ENCODE measurements at regions not wholly inside any gene's neighbourhood (a gene's known extent, or its start where the extent isn't known, plus 50 kb on each side); places are given as distances from the start of the nearest gene placed in this dataset.

- Histone ChIP-seq H3K4me3 (ENCODE audit: low read depth, low read length) (no peak overlapping the region), H2AFZ (ENCODE audit: low read length, unreplicated experiment) (no peak overlapping the region), H3K4me1 (ENCODE audit: control insufficient read depth, insufficient read depth, low read length, unreplicated experiment) (no peaks in the 10 kb centered on the region), H3K79me2 (ENCODE audit: control insufficient read depth, insufficient read depth, low read length, unreplicated experiment) (no peaks in the 10 kb centered on the region), H3K27me3 (ENCODE audit: insufficient read depth, low read length) (no peaks in the 10 kb centered on the region), H3K27ac (ENCODE audit: low read depth, low read length) (no peak overlapping the region), H3K36me3 (ENCODE audit: insufficient read depth, low read length) (no peaks in the 10 kb centered on the region)
Observed at GRCh38 chr4:173753408-173753807, 223.4 kb upstream of the HAND2 start.

GRCh38 chr4:173752610-173753230 lies 222.7 kb upstream of the HAND2 start:
- Histone ChIP-seq H3K4me1 (ENCODE audit: control insufficient read depth, insufficient read depth, low read length, unreplicated experiment) (no peaks in the 10 kb centered on the region), H2AFZ (ENCODE audit: low read length, unreplicated experiment) (no peak overlapping the region), H3K36me3 (ENCODE audit: insufficient read depth, low read length) (no peaks in the 10 kb centered on the region), H3K27ac (ENCODE audit: low read depth, low read length) (no peak overlapping the region), H3K4me3 (ENCODE audit: low read depth, low read length) (no peak overlapping the region), H3K27me3 (ENCODE audit: insufficient read depth, low read length) (no peaks in the 10 kb centered on the region), H3K79me2 (ENCODE audit: control insufficient read depth, insufficient read depth, low read length, unreplicated experiment) (no peaks in the 10 kb centered on the region)

GRCh38 chr4:173748353-173748752 lies 218.3 kb upstream of the HAND2 start:
- Histone ChIP-seq H3K79me2 (ENCODE audit: control insufficient read depth, insufficient read depth, low read length, unreplicated experiment) (no peaks in the 10 kb centered on the region), H3K4me3 (ENCODE audit: low read depth, low read length) (no peak overlapping the region), H3K36me3 (ENCODE audit: insufficient read depth, low read length) (no peaks in the 10 kb centered on the region), H3K4me1 (ENCODE audit: control insufficient read depth, insufficient read depth, low read length, unreplicated experiment) (no peaks in the 10 kb centered on the region), H2AFZ (ENCODE audit: low read length, unreplicated experiment) (no peak overlapping the region), H3K27ac (ENCODE audit: low read depth, low read length) (no peak overlapping the region), H3K27me3 (ENCODE audit: insufficient read depth, low read length) (no peaks in the 10 kb centered on the region)

GRCh38 chr4:173747537-173748257 lies 217.7 kb upstream of the HAND2 start:
- H3K4me1 ChIP-seq (ENCODE audit: control insufficient read depth, insufficient read depth, low read length, unreplicated experiment) = no peaks in the 10 kb centered on the region
- H3K79me2 ChIP-seq (ENCODE audit: control insufficient read depth, insufficient read depth, low read length, unreplicated experiment) = no peaks in the 10 kb centered on the region
- no peak overlapping the region for H3K27ac ChIP-seq (ENCODE audit: low read depth, low read length)
- H2AFZ ChIP-seq (ENCODE audit: low read length, unreplicated experiment) = no peak overlapping the region
- no peaks in the 10 kb centered on the region for H3K27me3 ChIP-seq (ENCODE audit: insufficient read depth, low read length)
- no peaks in the 10 kb centered on the region for H3K36me3 ChIP-seq (ENCODE audit: insufficient read depth, low read length)
- H3K4me3 ChIP-seq (ENCODE audit: low read depth, low read length) = no peak overlapping the region

- no peaks in the 10 kb centered on the region for H3K79me2 ChIP-seq (ENCODE audit: control insufficient read depth, insufficient read depth, low read length, unreplicated experiment)
- H2AFZ ChIP-seq (ENCODE audit: low read length, unreplicated experiment) = no peak overlapping the region
- no peak overlapping the region for H3K4me3 ChIP-seq (ENCODE audit: low read depth, low read length)
- no peaks in the 10 kb centered on the region for H3K4me1 ChIP-seq (ENCODE audit: control insufficient read depth, insufficient read depth, low read length, unreplicated experiment)
- no peaks in the 10 kb centered on the region for H3K36me3 ChIP-seq (ENCODE audit: insufficient read depth, low read length)
- no peak overlapping the region for H3K27ac ChIP-seq (ENCODE audit: low read depth, low read length)
- H3K27me3 ChIP-seq (ENCODE audit: insufficient read depth, low read length) = no peaks in the 10 kb centered on the region
Observed at GRCh38 chr4:173746424-173746823, 216.4 kb upstream of the HAND2 start.

- Histone ChIP-seq H3K36me3 (ENCODE audit: insufficient read depth, low read length) (no peaks in the 10 kb centered on the region), H3K27me3 (ENCODE audit: insufficient read depth, low read length) (no peaks in the 10 kb centered on the region), H3K4me1 (ENCODE audit: control insufficient read depth, insufficient read depth, low read length, unreplicated experiment) (no peaks in the 10 kb centered on the region), H3K27ac (ENCODE audit: low read depth, low read length) (no peak overlapping the region), H2AFZ (ENCODE audit: low read length, unreplicated experiment) (no peak overlapping the region), H3K79me2 (ENCODE audit: control insufficient read depth, insufficient read depth, low read length, unreplicated experiment) (no peaks in the 10 kb centered on the region), H3K4me3 (ENCODE audit: low read depth, low read length) (no peak overlapping the region)
Observed at GRCh38 chr4:173745765-173746164, 215.7 kb upstream of the HAND2 start.

- no peaks in the 10 kb centered on the region for H3K79me2 ChIP-seq (ENCODE audit: control insufficient read depth, insufficient read depth, low read length, unreplicated experiment)
Observed at GRCh38 chr4:173736840-173737239, 206.8 kb upstream of the HAND2 start.

GRCh38 chr4:173735585-173735984 lies 205.6 kb upstream of the HAND2 start:
- Histone ChIP-seq H3K4me1 (ENCODE audit: control insufficient read depth, insufficient read depth, low read length, unreplicated experiment) (peaks cover 4% of the 10 kb centered on the region), H3K79me2 (ENCODE audit: control insufficient read depth, insufficient read depth, low read length, unreplicated experiment) (no peaks in the 10 kb centered on the region), H3K27ac (ENCODE audit: low read depth, low read length) (no peak overlapping the region), H2AFZ (ENCODE audit: low read length, unreplicated experiment) (no peak overlapping the region), H3K27me3 (ENCODE audit: insufficient read depth, low read length) (no peaks in the 10 kb centered on the region), H3K4me3 (ENCODE audit: low read depth, low read length) (no peak overlapping the region), H3K36me3 (ENCODE audit: insufficient read depth, low read length) (no peaks in the 10 kb centered on the region)

More at GRCh38 chr4:173736840-173737239, 206.8 kb upstream of the HAND2 start:
- Histone ChIP-seq H3K4me3 (ENCODE audit: low read depth, low read length) (no peak overlapping the region), H3K4me1 (ENCODE audit: control insufficient read depth, insufficient read depth, low read length, unreplicated experiment) (peaks cover 4% of the 10 kb centered on the region), H3K36me3 (ENCODE audit: insufficient read depth, low read length) (no peaks in the 10 kb centered on the region), H2AFZ (ENCODE audit: low read length, unreplicated experiment) (no peak overlapping the region), H3K27me3 (ENCODE audit: insufficient read depth, low read length) (no peaks in the 10 kb centered on the region), H3K27ac (ENCODE audit: low read depth, low read length) (no peak overlapping the region)

- Histone ChIP-seq H3K27ac (ENCODE audit: low read depth, low read length) (no peak overlapping the region), H3K4me3 (ENCODE audit: low read depth, low read length) (no peak overlapping the region), H3K4me1 (ENCODE audit: control insufficient read depth, insufficient read depth, low read length, unreplicated experiment) (peaks cover 4% of the 10 kb centered on the region), H3K27me3 (ENCODE audit: insufficient read depth, low read length) (no peaks in the 10 kb centered on the region), H2AFZ (ENCODE audit: low read length, unreplicated experiment) (no peak overlapping the region), H3K79me2 (ENCODE audit: control insufficient read depth, insufficient read depth, low read length, unreplicated experiment) (no peaks in the 10 kb centered on the region), H3K36me3 (ENCODE audit: insufficient read depth, low read length) (no peaks in the 10 kb centered on the region)
Observed at GRCh38 chr4:173735049-173735448, 205.0 kb upstream of the HAND2 start.

- Histone ChIP-seq H3K4me3 (ENCODE audit: low read depth, low read length) (no peak overlapping the region), H3K36me3 (ENCODE audit: insufficient read depth, low read length) (no peaks in the 10 kb centered on the region), H3K4me1 (ENCODE audit: control insufficient read depth, insufficient read depth, low read length, unreplicated experiment) (peaks cover 4% of the 10 kb centered on the region), H3K27me3 (ENCODE audit: insufficient read depth, low read length) (no peaks in the 10 kb centered on the region), H3K79me2 (ENCODE audit: control insufficient read depth, insufficient read depth, low read length, unreplicated experiment) (no peaks in the 10 kb centered on the region), H3K27ac (ENCODE audit: low read depth, low read length) (no peak overlapping the region), H2AFZ (ENCODE audit: low read length, unreplicated experiment) (no peak overlapping the region)
Observed at GRCh38 chr4:173731257-173731656, 201.2 kb upstream of the HAND2 start.

GRCh38 chr4:173722075-173722474 lies 192.0 kb upstream of the HAND2 start:
- no peak overlapping the region for H3K27ac ChIP-seq (ENCODE audit: low read depth, low read length)
- H2AFZ ChIP-seq (ENCODE audit: low read length, unreplicated experiment) = no peak overlapping the region
- no peaks in the 10 kb centered on the region for H3K27me3 ChIP-seq (ENCODE audit: insufficient read depth, low read length)
- H3K36me3 ChIP-seq (ENCODE audit: insufficient read depth, low read length) = no peaks in the 10 kb centered on the region
- H3K79me2 ChIP-seq (ENCODE audit: control insufficient read depth, insufficient read depth, low read length, unreplicated experiment) = no peaks in the 10 kb centered on the region
- no peak overlapping the region for H3K4me3 ChIP-seq (ENCODE audit: low read depth, low read length)
- no peaks in the 10 kb centered on the region for H3K4me1 ChIP-seq (ENCODE audit: control insufficient read depth, insufficient read depth, low read length, unreplicated experiment)

All from ACC112 (cell line).